GM23248 (cell line): ENCODE measurements at regions not wholly inside any gene's neighbourhood (a gene's known extent, or its start where the extent isn't known, plus 50 kb on each side); places are given as distances from the start of the nearest gene placed in this dataset.

ENCODE experiments used
- DNase-seq: peaks from one replicate; pipeline ENCODE4 v3.0.0-alpha.2; 2015
- H2AFZ ChIP-seq: fragments of 200-600 bp; sonication (generic); 2 replicates; pipeline ENCODE4 v1.6.1; 2016; ENCODE audit warnings: antibody characterized with exemption
- H3F3A ChIP-seq: fragments of 200-600 bp; sonication (generic); 2 replicates; pipeline ENCODE4 v1.6.1; 2016; ENCODE audit warnings: mild to moderate bottlenecking, antibody characterized with exemption, mixed run types; ENCODE audit not compliant: insufficient read depth
- H3K27ac ChIP-seq: fragments of 200-600 bp; sonication (generic); 2 replicates; pipeline ENCODE4 v1.5.1; 2016; ENCODE audit warnings: mild to moderate bottlenecking
- H3K27me3 ChIP-seq: fragments of 200-600 bp; sonication (generic); replicated peaks from 2 replicates; pipeline ENCODE4 v1.6.1; 2016; ENCODE audit warnings: mild to moderate bottlenecking; ENCODE audit not compliant: insufficient read depth
- H3K36me3 ChIP-seq: fragments of 200-600 bp; sonication (generic); 2 replicates; pipeline ENCODE4 v1.6.1; 2016; ENCODE audit warnings: low read depth, mild to moderate bottlenecking
- H3K4me1 ChIP-seq: fragments of 200-600 bp; sonication (generic); 2 replicates; pipeline ENCODE4 v1.6.1; 2016; ENCODE audit warnings: mild to moderate bottlenecking; ENCODE audit not compliant: insufficient read depth
- H3K4me2 ChIP-seq: fragments of 200-600 bp; sonication (generic); one replicate; pipeline ENCODE4 v1.6.1; 2016; ENCODE audit warnings: mild to moderate bottlenecking; ENCODE audit not compliant: unreplicated experiment
- H3K4me3 ChIP-seq: fragments of 200-600 bp; sonication (generic); 2 replicates; pipeline ENCODE4 v1.5.1; 2016; ENCODE audit warnings: mild to moderate bottlenecking
- H3K79me2 ChIP-seq: fragments of 200-600 bp; sonication (generic); 2 replicates; pipeline ENCODE4 v1.6.1; 2016; ENCODE audit warnings: mild to moderate bottlenecking; ENCODE audit not compliant: insufficient read depth
- H3K9ac ChIP-seq: fragments of 200-600 bp; sonication (generic); 2 replicates; pipeline ENCODE4 v1.6.1; 2016; ENCODE audit warnings: mild to moderate bottlenecking
- H3K9me2 ChIP-seq: fragments of 200-600 bp; sonication (generic); 2 replicates; pipeline ENCODE4 v1.6.1; 2016; ENCODE audit warnings: mixed run types, mild to moderate bottlenecking, moderate library complexity; ENCODE audit not compliant: insufficient read depth
- H3K9me3 ChIP-seq: fragments of 200-600 bp; sonication (generic); one replicate; pipeline ENCODE4 v1.6.1; 2017; ENCODE audit warnings: low read depth
- H4K20me1 ChIP-seq: fragments of 200-600 bp; sonication (generic); 2 replicates; pipeline ENCODE4 v1.6.0; 2016; ENCODE audit not compliant: insufficient read depth
- EZH2 ChIP-seq: fragments of 200-600 bp; sonication (generic); IDR thresholded peaks from 2 replicates; pipeline ENCODE4 v1.6.1; 2018; ENCODE audit warnings: antibody characterized with exemption, mild to moderate bottlenecking; ENCODE audit not compliant: insufficient read depth, poor library complexity, severe bottlenecking
- EZH2phosphoT487 ChIP-seq: fragments of 200-600 bp; sonication (generic); IDR thresholded peaks from 2 replicates; pipeline ENCODE4 v1.6.1; 2018; ENCODE audit warnings: antibody characterized with exemption, moderate library complexity, mild to moderate bottlenecking, low read depth; ENCODE audit not compliant: insufficient read depth
- WGBS, 2 experiments: methylation state at CpG; one replicate each; pipeline ENCODE4 v1.1.6; 2015 to 2017; ENCODE audit warnings: low lambda C conversion rate in 2 of 2, low coverage in 1 of 2; ENCODE audit errors: missing lambda C conversion rate in 2 of 2; 5-methylcytosine and 5-hydroxymethylcytosine counted together
- in situ Hi-C: fragments of 300-500 bp; cut with MboI; formaldehyde crosslinking; loops from 2 replicates; pipeline ENCODE4 v1.15.0; 2020

GRCh38 chr9:101893661-101894646 lies 155.5 kb upstream of the GRIN3A start:
- Histone ChIP-seq H4K20me1 (no peaks in the 10 kb centered on the region), H3K9me2 (no peaks in the 10 kb centered on the region), H3K9me3 (no peaks in the 10 kb centered on the region), H3K27ac (no peak overlapping the region), H3K27me3 (no peaks in the 10 kb centered on the region), H3K4me2 (no peak overlapping the region), H3K4me3 (no peak overlapping the region), H3K4me1 (no peaks in the 10 kb centered on the region), H3K79me2 (no peaks in the 10 kb centered on the region), H3F3A (no peaks in the 10 kb centered on the region), H2AFZ (no peak overlapping the region), H3K36me3 (no peaks in the 10 kb centered on the region), H3K9ac (no peak overlapping the region)
- in situ Hi-C loops: no loop called here
- no peak for DNase-seq
- WGBS, 2 experiments: 43 to 46% methylated on average over 7 of the region's 7 CpGs
- no peak for TF ChIP-seq EZH2
- no peak for TF ChIP-seq EZH2phosphoT487

- Histone ChIP-seq H3K9me2 (no peaks in the 10 kb centered on the region), H3K27ac (no peak overlapping the region), H3K36me3 (no peaks in the 10 kb centered on the region), H2AFZ (no peak overlapping the region), H3K4me1 (no peaks in the 10 kb centered on the region), H3K9me3 (no peaks in the 10 kb centered on the region), H3K4me3 (no peak overlapping the region), H3K79me2 (no peaks in the 10 kb centered on the region), H3K27me3 (no peaks in the 10 kb centered on the region), H3K4me2 (no peak overlapping the region), H3K9ac (no peak overlapping the region), H4K20me1 (no peaks in the 10 kb centered on the region), H3F3A (no peaks in the 10 kb centered on the region)
- 0 to 4% methylated on average over 2 of the region's 2 CpGs for WGBS, 2 experiments
- no peak for DNase-seq
- TF ChIP-seq EZH2: no peak
- TF ChIP-seq EZH2phosphoT487: no peak
- in situ Hi-C loops: no loop called here
Measured at GRCh38 chr9:101881508-101881907, 143.1 kb upstream of the GRIN3A start.

DNA sequence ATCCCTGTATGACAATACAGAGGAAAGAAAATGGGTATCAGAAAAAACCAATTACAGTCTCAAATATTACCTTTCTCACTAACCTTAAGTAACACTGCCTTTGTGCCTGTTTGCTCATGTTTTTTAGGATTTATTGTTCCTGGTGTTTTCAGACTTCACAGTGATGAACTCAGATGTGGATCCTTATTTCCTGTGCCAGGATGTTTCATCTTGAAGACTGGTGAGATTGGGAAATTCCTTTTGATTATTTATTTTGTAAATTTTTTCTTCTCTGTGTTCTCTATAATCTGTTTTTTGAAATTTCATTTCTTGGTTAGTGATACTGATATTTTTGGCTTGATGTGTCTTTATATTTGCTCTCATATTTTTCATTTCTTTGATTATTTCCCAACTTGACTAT lies 142.4 kb upstream of the GRIN3A start:
- Histone ChIP-seq H3F3A (no peaks in the 10 kb centered on the region), H4K20me1 (no peaks in the 10 kb centered on the region), H3K4me2 (no peak overlapping the region), H2AFZ (no peak overlapping the region), H3K27me3 (no peaks in the 10 kb centered on the region), H3K4me1 (no peaks in the 10 kb centered on the region), H3K4me3 (no peak overlapping the region), H3K9ac (no peak overlapping the region), H3K9me3 (no peaks in the 10 kb centered on the region), H3K36me3 (no peaks in the 10 kb centered on the region), H3K9me2 (no peaks in the 10 kb centered on the region), H3K27ac (no peak overlapping the region), H3K79me2 (no peaks in the 10 kb centered on the region)
- in situ Hi-C loops: no loop called here
- DNase-seq: no peak
- TF ChIP-seq EZH2: no peak
- no peak for TF ChIP-seq EZH2phosphoT487

- no peak for DNase-seq
- WGBS, 2 experiments: 23 to 28% methylated on average over 4 of the region's 4 CpGs
- H3K9me3 ChIP-seq: no peaks in the 10 kb centered on the region
- TF ChIP-seq EZH2 (no peak), EZH2phosphoT487 (no peak)
- no peak overlapping the region for H3K4me2 ChIP-seq
- no peak overlapping the region for H3K4me3 ChIP-seq
- no peak overlapping the region for H3K9ac ChIP-seq
- no peaks in the 10 kb centered on the region for H3K9me2 ChIP-seq
- no peaks in the 10 kb centered on the region for H3K27me3 ChIP-seq
- no peaks in the 10 kb centered on the region for H3F3A ChIP-seq
- H3K27ac ChIP-seq: no peak overlapping the region
- no peaks in the 10 kb centered on the region for H3K36me3 ChIP-seq
- H4K20me1 ChIP-seq: no peaks in the 10 kb centered on the region
- no peaks in the 10 kb centered on the region for H3K79me2 ChIP-seq
- no peak overlapping the region for H2AFZ ChIP-seq
- H3K4me1 ChIP-seq: no peaks in the 10 kb centered on the region
- in situ Hi-C loops: no loop called here
Measured at GRCh38 chr9:101878734-101879133, 140.3 kb upstream of the GRIN3A start.
